D721Med (cell line): ENCODE measurements at regions not wholly inside any gene's neighbourhood (a gene's known extent, or its start where the extent isn't known, plus 50 kb on each side); places are given as distances from the start of the nearest gene placed in this dataset.

Experiments used
- DNase-seq: peaks from one replicate; pipeline ENCODE4 v3.0.0; 2011; ENCODE audit warnings: low spot score; ENCODE audit not compliant: insufficient read length
- FAIRE-seq: peaks from 2 replicates; lab custom pipeline; 2011; peaks lifted over from hg19 to GRCh38; lab: Jason Lieb, UNC
- CTCF ChIP-seq: IDR thresholded peaks from 2 replicates; pipeline ENCODE4 v1.5.1; 2012; ENCODE audit warnings: mild to moderate bottlenecking, control low read depth; ENCODE audit not compliant: insufficient read depth; ENCODE audit errors: missing control alignments

- TF ChIP-seq CTCF: no peak
- FAIRE-seq: no peak
- DNase-seq: no peak
Observed at GRCh38 chr10:60574388-60574787, 184.7 kb upstream of the ANK3 start.

GRCh38 chr10:60573336-60573735 is 183.7 kb upstream of the ANK3 start:
- no peak for TF ChIP-seq CTCF
- FAIRE-seq (no peak), DNase-seq (no peak)

DNA sequence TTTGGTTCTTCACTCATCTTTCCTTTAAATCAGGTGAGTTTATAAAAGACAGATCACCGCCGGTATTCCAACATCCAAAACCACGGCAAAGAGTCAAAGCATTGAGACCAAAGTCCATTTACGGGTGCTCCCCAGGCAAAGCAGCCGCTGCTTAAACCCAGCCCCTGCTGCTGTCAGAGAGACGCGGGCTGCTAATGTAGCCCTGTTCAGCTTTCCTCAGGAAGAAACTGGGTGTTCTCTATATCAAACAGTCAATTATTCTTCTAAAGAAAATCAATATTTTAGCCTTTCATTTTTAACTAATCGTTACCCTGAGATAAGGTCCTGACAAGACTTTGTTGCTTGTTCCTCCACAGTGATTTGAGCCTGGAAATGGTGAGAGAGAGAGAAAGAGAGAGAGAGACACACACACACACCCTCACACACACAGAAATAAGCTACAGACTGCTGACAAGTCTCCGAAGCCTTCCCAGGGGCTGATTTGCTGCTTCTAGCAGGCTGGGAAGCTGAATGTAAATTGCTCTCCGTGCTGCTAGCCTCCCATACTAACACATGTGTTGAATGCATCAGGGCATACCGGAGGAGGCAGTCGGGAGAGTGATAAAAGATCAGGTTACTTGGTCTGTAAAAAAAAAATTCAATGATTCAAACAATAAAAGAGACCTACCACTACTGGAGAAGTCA is 183.0 kb upstream of the ANK3 start:
- no peak for TF ChIP-seq CTCF
- no peak for DNase-seq
- FAIRE-seq: no peak

DNA sequence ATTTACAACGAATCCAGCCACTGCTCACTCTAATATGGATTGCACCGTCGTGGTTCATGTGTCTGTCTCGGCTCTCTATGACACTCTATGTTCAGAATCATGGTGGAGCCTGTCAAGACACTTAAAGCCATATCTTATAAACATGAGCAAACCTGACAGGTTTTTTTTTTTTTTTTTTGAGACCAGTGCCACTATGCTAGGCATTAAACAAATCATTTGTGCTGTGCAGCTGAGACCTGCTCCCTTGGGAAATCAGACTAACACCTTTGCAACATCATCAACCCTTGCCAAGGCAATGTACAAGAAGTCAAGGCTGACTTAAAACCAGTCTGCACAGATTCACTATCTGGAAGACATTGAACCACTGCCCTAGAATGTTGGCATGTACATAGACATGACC is 181.2 kb upstream of the ANK3 start:
- FAIRE-seq (peak; percentile 80), DNase-seq (no peak)
- TF ChIP-seq CTCF: no peak

GRCh38 chr10:60570272-60570865 is 180.7 kb upstream of the ANK3 start:
- FAIRE-seq: no peak
- DNase-seq: no peak
- no peak for TF ChIP-seq CTCF

DNA sequence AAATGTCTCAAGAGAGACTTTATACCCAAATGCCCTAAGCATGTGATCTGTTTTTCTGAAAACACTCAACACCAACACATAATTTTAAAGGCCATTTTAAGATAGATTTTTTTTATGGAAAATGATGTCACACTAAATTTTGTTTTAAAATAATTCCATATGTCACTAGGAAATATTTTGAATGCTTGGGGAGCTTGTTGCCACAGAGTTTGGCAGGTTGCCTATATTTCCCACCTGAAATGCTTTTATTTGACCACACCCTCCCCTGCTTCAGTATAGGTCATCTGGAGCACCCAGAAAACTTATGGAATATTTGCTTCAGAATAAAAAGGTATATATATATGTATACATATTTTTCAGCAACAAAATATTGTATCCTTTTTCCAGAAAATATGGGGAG is 180.0 kb upstream of the ANK3 start:
- TF ChIP-seq CTCF: no peak
- DNase-seq (no peak), FAIRE-seq (no peak)

- FAIRE-seq (no peak), DNase-seq (no peak)
- TF ChIP-seq CTCF: no peak
Observed at GRCh38 chr10:60566096-60566495, 176.4 kb upstream of the ANK3 start.
